WERI-Rb-1 (cell line): ENCODE measurements at regions not wholly inside any gene's neighbourhood (a gene's known extent, or its start where the extent isn't known, plus 50 kb on each side); places are given as distances from the start of the nearest gene placed in this dataset.

Source experiments
- DNase-seq: peaks from one replicate; pipeline ENCODE4 v3.0.0-alpha.2; 2020
- H3K27ac ChIP-seq: fragments of 250-450 bp; sonication (Bioruptor Pico); 2 replicates; pipeline ENCODE4 v1.5.1; 2020; ENCODE audit warnings: mild to moderate bottlenecking, moderate library complexity
- H3K27me3 ChIP-seq: fragments of 250-450 bp; sonication (Bioruptor Pico); 2 replicates; pipeline ENCODE4 v1.5.1; 2021; ENCODE audit warnings: mild to moderate bottlenecking, low read depth, moderate library complexity; ENCODE audit not compliant: insufficient read depth, severe bottlenecking
- H3K36me3 ChIP-seq: fragments of 250-450 bp; sonication (Bioruptor Pico); 2 replicates; pipeline ENCODE4 v1.5.1; 2020; ENCODE audit warnings: mild to moderate bottlenecking, moderate library complexity
- H3K4me3 ChIP-seq: 2 replicates; pipeline ENCODE4 v1.5.1; 2011; ENCODE audit warnings: low read depth, mild to moderate bottlenecking, control low read depth, low read length
- H3K9me3 ChIP-seq: fragments of 250-450 bp; sonication (Bioruptor Pico); 2 replicates; pipeline ENCODE4 v1.5.1; 2021; ENCODE audit warnings: mild to moderate bottlenecking, moderate library complexity; ENCODE audit not compliant: severe bottlenecking
- CTCF ChIP-seq: IDR thresholded peaks from 2 replicates; pipeline ENCODE4 v1.5.1; 2011; ENCODE audit warnings: low read depth, mild to moderate bottlenecking, control low read depth, inconsistent platforms, low read length

DNA sequence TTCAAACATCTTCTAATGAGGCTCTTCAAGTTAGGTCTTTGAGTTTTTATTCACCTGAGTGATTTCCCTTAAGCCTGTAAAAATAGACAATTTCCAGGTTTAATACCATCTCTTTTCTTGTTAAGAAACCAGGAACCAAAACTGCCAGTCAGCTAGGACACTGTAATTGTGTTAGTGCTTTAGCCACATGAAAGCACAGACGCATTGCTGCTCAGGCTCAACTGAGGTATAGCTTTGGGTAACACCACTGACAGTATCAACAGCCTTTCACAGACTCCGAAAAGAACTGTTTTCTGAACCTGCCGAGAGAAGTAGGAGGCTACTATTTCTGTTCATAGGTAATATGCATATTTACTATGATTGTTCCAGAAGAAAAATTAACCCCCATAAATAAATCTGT, 768.7 kb downstream of the ETS1 start:
- Histone ChIP-seq H3K4me3 (no peak overlapping the region), H3K36me3 (no peaks in the 10 kb centered on the region), H3K27me3 (no peaks in the 10 kb centered on the region), H3K27ac (no peak overlapping the region), H3K9me3 (no peaks in the 10 kb centered on the region)
- TF ChIP-seq CTCF = no peak
- DNase-seq = no peak

- DNase-seq = no peak
- no peak for TF ChIP-seq CTCF
- H3K4me3 ChIP-seq = no peak overlapping the region
These were observed 770.4 kb downstream of the ETS1 start for GRCh38 chr11:127816962-127817361.

GRCh38 chr11:127815331-127815730, 772.0 kb downstream of the ETS1 start:
- Histone ChIP-seq H3K27me3 (no peaks in the 10 kb centered on the region), H3K4me3 (no peak overlapping the region), H3K36me3 (no peaks in the 10 kb centered on the region), H3K27ac (no peak overlapping the region), H3K9me3 (no peaks in the 10 kb centered on the region)
- no peak for DNase-seq
- TF ChIP-seq CTCF = no peak

More at GRCh38 chr11:127816962-127817361, 770.4 kb downstream of the ETS1 start:
- no peaks in the 10 kb centered on the region for H3K9me3 ChIP-seq
- no peak overlapping the region for H3K27ac ChIP-seq
- H3K27me3 ChIP-seq = no peaks in the 10 kb centered on the region
- H3K36me3 ChIP-seq = no peaks in the 10 kb centered on the region

DNA sequence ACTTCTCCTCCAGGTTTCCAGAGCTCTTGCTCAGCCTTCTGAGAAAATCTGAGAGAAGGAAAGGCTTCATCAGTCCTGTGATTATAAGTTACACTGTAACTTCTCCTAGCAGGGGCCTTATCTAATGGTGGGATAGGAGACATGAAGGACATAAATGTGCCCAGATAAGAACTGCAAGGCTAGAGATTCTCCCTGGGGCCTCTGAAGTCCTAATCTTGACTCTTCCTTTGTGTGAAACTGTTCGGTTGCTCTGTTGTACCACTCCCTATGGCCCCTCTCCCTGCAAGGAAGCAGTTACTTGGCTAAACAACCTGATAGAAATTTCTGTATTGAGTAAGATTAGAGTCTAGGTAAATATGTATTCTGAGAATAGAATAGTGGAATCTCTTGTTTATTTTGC, 780.9 kb downstream of the ETS1 start:
- H3K36me3 ChIP-seq = no peaks in the 10 kb centered on the region
- TF ChIP-seq CTCF = no peak
- no peak overlapping the region for H3K4me3 ChIP-seq
- H3K9me3 ChIP-seq = no peaks in the 10 kb centered on the region
- no peak overlapping the region for H3K27ac ChIP-seq
- no peaks in the 10 kb centered on the region for H3K27me3 ChIP-seq
- no peak for DNase-seq

DNA sequence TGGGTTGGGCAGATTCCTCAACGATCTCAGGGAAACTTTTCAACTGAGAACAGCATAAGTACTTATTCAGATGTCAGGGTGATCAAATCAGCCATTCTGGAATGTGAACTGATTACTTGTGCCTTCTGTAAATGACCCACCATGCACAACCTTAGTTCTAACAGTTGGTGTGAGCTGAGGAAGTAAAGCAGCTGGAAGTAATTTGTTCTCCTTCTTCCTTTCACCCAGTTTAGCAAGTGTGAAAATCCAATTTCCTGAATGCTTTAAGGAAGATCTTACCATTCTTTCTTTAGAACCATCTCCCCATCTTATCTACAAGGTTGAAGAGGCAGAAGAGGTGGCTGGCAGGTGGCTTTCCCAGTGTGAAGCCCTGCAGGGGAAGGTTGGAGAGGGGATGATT, 781.6 kb downstream of the ETS1 start:
- DNase-seq = no peak
- H3K27ac ChIP-seq = no peak overlapping the region
- H3K27me3 ChIP-seq = no peaks in the 10 kb centered on the region
- no peaks in the 10 kb centered on the region for H3K9me3 ChIP-seq
- no peak overlapping the region for H3K4me3 ChIP-seq
- no peak for TF ChIP-seq CTCF
- H3K36me3 ChIP-seq = no peaks in the 10 kb centered on the region

- TF ChIP-seq CTCF = no peak
- DNase-seq = no peak
- Histone ChIP-seq H3K27me3 (no peaks in the 10 kb centered on the region), H3K9me3 (no peaks in the 10 kb centered on the region), H3K4me3 (no peak overlapping the region), H3K27ac (no peak overlapping the region), H3K36me3 (no peaks in the 10 kb centered on the region)
These were observed 782.5 kb downstream of the ETS1 start for GRCh38 chr11:127804747-127805400.
